ENCODE measurements at regions not wholly inside any gene's neighbourhood (a gene's known extent, or its start where the extent isn't known, plus 50 kb on each side); places are given as distances from the start of the nearest gene placed in this dataset.

DNA sequence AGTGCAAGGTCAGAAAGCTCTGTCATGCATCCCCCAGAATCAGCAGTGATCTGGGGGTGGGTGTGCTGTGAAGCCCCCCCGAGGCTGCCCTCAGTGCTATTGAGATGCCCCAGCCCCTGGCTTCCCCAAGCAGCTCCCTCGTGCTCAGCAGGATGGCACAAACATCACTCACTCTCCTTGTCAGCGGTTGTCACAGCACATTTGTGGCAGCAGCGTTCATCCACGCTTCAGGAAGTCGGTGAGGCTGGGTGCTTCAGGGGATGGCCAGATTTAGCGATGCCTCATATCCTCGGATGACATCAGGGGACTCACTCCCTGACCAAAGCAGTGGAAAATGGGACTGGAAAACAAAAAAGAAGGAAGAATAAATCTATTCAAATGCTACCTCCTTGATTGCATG is 54.4 kb upstream of the SLC6A11 start:
- H3K4me3 Mint-ChIP-seq (ENCODE audit: low read depth, unreplicated experiment) = no peak overlapping the region
- intact Hi-C loops (cut with micrococcal nuclease; ENCODE audit: unreplicated experiment) = no loop called here
- TF ChIP-seq, protein P1, sequence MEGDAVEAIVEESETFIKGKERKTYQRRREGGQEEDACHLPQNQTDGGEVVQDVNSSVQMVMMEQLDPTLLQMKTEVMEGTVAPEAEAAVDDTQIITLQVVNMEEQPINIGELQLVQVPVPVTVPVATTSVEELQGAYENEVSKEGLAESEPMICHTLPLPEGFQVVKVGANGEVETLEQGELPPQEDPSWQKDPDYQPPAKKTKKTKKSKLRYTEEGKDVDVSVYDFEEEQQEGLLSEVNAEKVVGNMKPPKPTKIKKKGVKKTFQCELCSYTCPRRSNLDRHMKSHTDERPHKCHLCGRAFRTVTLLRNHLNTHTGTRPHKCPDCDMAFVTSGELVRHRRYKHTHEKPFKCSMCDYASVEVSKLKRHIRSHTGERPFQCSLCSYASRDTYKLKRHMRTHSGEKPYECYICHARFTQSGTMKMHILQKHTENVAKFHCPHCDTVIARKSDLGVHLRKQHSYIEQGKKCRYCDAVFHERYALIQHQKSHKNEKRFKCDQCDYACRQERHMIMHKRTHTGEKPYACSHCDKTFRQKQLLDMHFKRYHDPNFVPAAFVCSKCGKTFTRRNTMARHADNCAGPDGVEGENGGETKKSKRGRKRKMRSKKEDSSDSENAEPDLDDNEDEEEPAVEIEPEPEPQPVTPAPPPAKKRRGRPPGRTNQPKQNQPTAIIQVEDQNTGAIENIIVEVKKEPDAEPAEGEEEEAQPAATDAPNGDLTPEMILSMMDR (IDR thresholded peaks at IDR 0.05; ENCODE audit: unreplicated experiment) = no peak
- BruUV-seq (replicated peaks) = no TSS peak
- H3K9me3 Mint-ChIP-seq (ENCODE audit: low read depth, unreplicated experiment) = no peaks in the 10 kb centered on the region
- H3K27ac Mint-ChIP-seq (ENCODE audit: unreplicated experiment) = no peak overlapping the region
- DNase-seq = no peak
- CTCF ChIA-PET = no interaction called here
- peaks cover 71% of the 10 kb centered on the region for H3K27me3 Mint-ChIP-seq (ENCODE audit: unreplicated experiment)
- no peaks in the 10 kb centered on the region for H3K4me1 Mint-ChIP-seq (ENCODE audit: low read depth, unreplicated experiment)
- no peaks in the 10 kb centered on the region for H3K36me3 Mint-ChIP-seq (ENCODE audit: insufficient read depth, unreplicated experiment)

DNA sequence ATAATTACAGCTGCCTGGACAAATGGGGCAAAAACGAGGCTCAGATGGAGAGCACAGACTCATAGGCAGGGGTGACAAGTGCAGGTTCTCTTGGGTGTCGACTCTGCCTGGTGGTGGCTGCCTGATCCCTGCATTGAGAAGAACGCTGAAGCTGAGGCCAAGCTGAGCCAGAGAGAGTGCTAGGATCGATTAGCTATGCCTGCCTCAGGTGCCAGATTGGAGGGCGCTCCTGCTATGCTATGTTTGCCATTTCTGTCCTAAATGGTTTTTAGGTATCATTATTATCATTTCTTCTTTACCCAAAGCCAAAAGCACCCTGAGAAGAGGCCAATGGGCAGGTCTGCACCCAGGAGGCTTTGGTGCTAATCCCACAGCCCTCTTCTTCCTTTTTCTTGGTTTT is 53.9 kb upstream of the SLC6A11 start:
- Mint-ChIP-seq H3K4me3 (ENCODE audit: low read depth, unreplicated experiment) (no peak overlapping the region), H3K27ac (ENCODE audit: unreplicated experiment) (no peak overlapping the region), H3K4me1 (ENCODE audit: low read depth, unreplicated experiment) (no peaks in the 10 kb centered on the region), H3K36me3 (ENCODE audit: insufficient read depth, unreplicated experiment) (no peaks in the 10 kb centered on the region), H3K9me3 (ENCODE audit: low read depth, unreplicated experiment) (no peaks in the 10 kb centered on the region), H3K27me3 (ENCODE audit: unreplicated experiment) (peaks cover 67% of the 10 kb centered on the region)
- no TSS peak for BruUV-seq (replicated peaks)
- intact Hi-C loops (cut with micrococcal nuclease; ENCODE audit: unreplicated experiment) = no loop called here
- no peak for DNase-seq
- TF ChIP-seq, protein P1 (IDR thresholded peaks at IDR 0.05; ENCODE audit: unreplicated experiment) = no peak
- CTCF ChIA-PET = no interaction called here

DNA sequence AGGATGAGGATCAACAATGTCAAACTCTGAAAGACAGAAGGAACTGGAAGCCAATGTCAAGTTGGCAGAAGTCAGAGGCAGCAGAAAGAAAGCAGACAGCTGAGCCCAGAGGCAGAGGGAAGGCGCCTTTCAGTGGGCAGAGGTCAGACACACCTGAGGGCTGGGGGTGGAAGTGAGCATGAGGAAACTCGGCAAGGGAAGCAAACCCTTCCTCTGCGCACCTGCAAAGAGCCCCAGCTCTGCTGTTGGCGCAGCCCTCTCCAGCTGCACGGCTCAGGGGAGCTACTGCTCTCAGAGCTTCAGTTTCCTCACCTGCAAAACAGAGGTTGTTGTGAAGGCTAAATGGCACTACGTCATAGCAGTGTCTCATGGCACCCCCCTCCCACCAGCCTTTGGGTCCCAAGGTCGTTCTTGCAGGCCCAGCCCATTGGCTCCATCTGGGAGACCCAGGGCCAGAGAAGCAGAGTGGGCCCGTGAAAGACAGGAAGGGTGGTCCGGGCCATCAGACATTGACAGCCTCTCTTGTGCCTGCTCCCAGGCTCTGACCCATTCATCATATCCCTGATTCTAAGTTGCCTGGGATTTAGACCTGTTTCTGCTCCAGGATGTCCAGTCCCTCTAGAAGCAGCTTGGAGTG is 53.3 kb upstream of the SLC6A11 start:
- TF ChIP-seq, protein P1 (IDR thresholded peaks at IDR 0.05; ENCODE audit: unreplicated experiment) = no peak
- Mint-ChIP-seq H3K27me3 (ENCODE audit: unreplicated experiment) (peaks cover 61% of the 10 kb centered on the region), H3K4me1 (ENCODE audit: low read depth, unreplicated experiment) (no peaks in the 10 kb centered on the region), H3K4me3 (ENCODE audit: low read depth, unreplicated experiment) (no peak overlapping the region), H3K27ac (ENCODE audit: unreplicated experiment) (no peak overlapping the region), H3K9me3 (ENCODE audit: low read depth, unreplicated experiment) (no peaks in the 10 kb centered on the region), H3K36me3 (ENCODE audit: insufficient read depth, unreplicated experiment) (no peaks in the 10 kb centered on the region)
- no TSS peak for BruUV-seq (replicated peaks)
- CTCF ChIA-PET = no interaction called here
- intact Hi-C loops (cut with micrococcal nuclease; ENCODE audit: unreplicated experiment) = no loop called here
- no peak for DNase-seq

DNA sequence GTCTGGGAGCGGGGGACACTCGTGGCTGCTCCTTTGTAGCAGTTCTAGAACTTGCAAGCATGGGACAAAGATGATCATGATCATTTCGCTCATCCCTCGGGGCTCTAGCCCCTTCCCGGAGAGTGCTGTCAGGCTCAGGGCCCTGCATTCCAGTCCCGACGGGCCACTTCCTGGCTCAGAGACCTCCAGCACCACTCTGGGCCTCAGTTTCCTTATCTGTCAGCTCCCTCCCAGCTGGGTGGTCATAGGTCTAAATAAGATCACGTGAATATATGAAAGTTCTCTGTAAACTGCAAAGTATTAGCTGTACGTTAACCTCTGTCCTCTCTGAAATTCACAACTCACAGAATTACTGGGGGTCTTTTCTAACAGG is 52.8 kb upstream of the SLC6A11 start:
- no peak overlapping the region for H3K4me3 Mint-ChIP-seq (ENCODE audit: low read depth, unreplicated experiment)
- no TSS peak for BruUV-seq (replicated peaks)
- intact Hi-C loops (cut with micrococcal nuclease; ENCODE audit: unreplicated experiment) = no loop called here
- H3K4me1 Mint-ChIP-seq (ENCODE audit: low read depth, unreplicated experiment) = no peaks in the 10 kb centered on the region
- TF ChIP-seq, protein P1 (IDR thresholded peaks at IDR 0.05; ENCODE audit: unreplicated experiment) = no peak
- no peaks in the 10 kb centered on the region for H3K9me3 Mint-ChIP-seq (ENCODE audit: low read depth, unreplicated experiment)
- CTCF ChIA-PET = no interaction called here
- DNase-seq = no peak
- H3K27me3 Mint-ChIP-seq (ENCODE audit: unreplicated experiment) = peaks cover 57% of the 10 kb centered on the region
- H3K27ac Mint-ChIP-seq (ENCODE audit: unreplicated experiment) = no peak overlapping the region
- H3K36me3 Mint-ChIP-seq (ENCODE audit: insufficient read depth, unreplicated experiment) = no peaks in the 10 kb centered on the region
